ENCODE measurements at regions not wholly inside any gene's neighbourhood (a gene's known extent, or its start where the extent isn't known, plus 50 kb on each side); places are given as distances from the start of the nearest gene placed in this dataset.

GRCh38 chr1:2904191-2904590, 102.7 kb upstream of the TTC34 start:
- no TSS peak for BruUV-seq (replicated peaks)
- ChIA-PET CTCF (ENCODE audit: unreplicated experiment) (no interaction called here), POLR2A (no interaction called here)
- DNase-seq (ENCODE audit: low spot score), result no peak
- no peak overlapping the region for H3K27ac ChIP-seq (ENCODE audit: low read depth, low read length, poor library complexity, severe bottlenecking)
- intact Hi-C loops (cut with micrococcal nuclease; ENCODE audit: unreplicated experiment), result no loop called here
- no peaks in the 10 kb centered on the region for H3K9me2 ChIP-seq (ENCODE audit: insufficient read depth, low read length)
- no peaks in the 10 kb centered on the region for H3K79me2 ChIP-seq (ENCODE audit: insufficient read depth, low read depth, low read length)
- no peaks in the 10 kb centered on the region for H3K9me3 ChIP-seq (ENCODE audit: low read length)
- no peaks in the 10 kb centered on the region for H3K4me1 ChIP-seq (ENCODE audit: insufficient read depth, low read length, poor library complexity, severe bottlenecking)
- H3K36me3 ChIP-seq (ENCODE audit: insufficient read depth, low read length), result no peaks in the 10 kb centered on the region
- H2AFZ ChIP-seq (ENCODE audit: low read length), result no peak overlapping the region
- TF ChIP-seq EZH2phosphoT487 (IDR thresholded peaks at IDR 0.05; ENCODE audit: borderline replicate concordance, low read depth, low read length), result no peak
- TF ChIP-seq CTCF (conservative IDR thresholded peaks at IDR 0.05; ENCODE audit: low read length), result no peak
- H4K20me1 ChIP-seq (ENCODE audit: insufficient read depth, low read length), result no peaks in the 10 kb centered on the region
- no peak overlapping the region for H3K4me2 ChIP-seq (ENCODE audit: low read length)
- no peak overlapping the region for H3K4me3 ChIP-seq (ENCODE audit: low read depth, low read length, poor library complexity, severe bottlenecking)

GRCh38 chr1:2905356-2905755, 103.9 kb upstream of the TTC34 start:
- no peak overlapping the region for H3K4me3 ChIP-seq (ENCODE audit: low read depth, low read length, poor library complexity, severe bottlenecking)
- H3K9me3 ChIP-seq (ENCODE audit: low read length), result no peaks in the 10 kb centered on the region
- H3K36me3 ChIP-seq (ENCODE audit: insufficient read depth, low read length), result no peaks in the 10 kb centered on the region
- no peaks in the 10 kb centered on the region for H3K9me2 ChIP-seq (ENCODE audit: insufficient read depth, low read length)
- BruUV-seq (replicated peaks), result no TSS peak
- DNase-seq (ENCODE audit: low spot score), result no peak
- CTCF ChIA-PET (ENCODE audit: unreplicated experiment), result no interaction called here
- H2AFZ ChIP-seq (ENCODE audit: low read length), result no peak overlapping the region
- no peak overlapping the region for H3K27ac ChIP-seq (ENCODE audit: low read depth, low read length, poor library complexity, severe bottlenecking)
- no peaks in the 10 kb centered on the region for H3K79me2 ChIP-seq (ENCODE audit: insufficient read depth, low read depth, low read length)
- H4K20me1 ChIP-seq (ENCODE audit: insufficient read depth, low read length), result no peaks in the 10 kb centered on the region
- no peak overlapping the region for H3K4me2 ChIP-seq (ENCODE audit: low read length)
- no peak for TF ChIP-seq CTCF (conservative IDR thresholded peaks at IDR 0.05; ENCODE audit: low read length)
- no peak for TF ChIP-seq EZH2phosphoT487 (IDR thresholded peaks at IDR 0.05; ENCODE audit: borderline replicate concordance, low read depth, low read length)
- no peaks in the 10 kb centered on the region for H3K4me1 ChIP-seq (ENCODE audit: insufficient read depth, low read length, poor library complexity, severe bottlenecking)
- POLR2A ChIA-PET, result no interaction called here
- intact Hi-C loops (cut with micrococcal nuclease; ENCODE audit: unreplicated experiment), result no loop called here

GRCh38 chr1:2906085-2906484, 104.6 kb upstream of the TTC34 start:
- no peak overlapping the region for H3K4me3 ChIP-seq (ENCODE audit: low read depth, low read length, poor library complexity, severe bottlenecking)
- H3K79me2 ChIP-seq (ENCODE audit: insufficient read depth, low read depth, low read length), result no peaks in the 10 kb centered on the region
- no peaks in the 10 kb centered on the region for H4K20me1 ChIP-seq (ENCODE audit: insufficient read depth, low read length)
- ChIA-PET POLR2A (no interaction called here), CTCF (ENCODE audit: unreplicated experiment) (no interaction called here)
- TF ChIP-seq CTCF (conservative IDR thresholded peaks at IDR 0.05; ENCODE audit: low read length), result no peak
- TF ChIP-seq EZH2phosphoT487 (IDR thresholded peaks at IDR 0.05; ENCODE audit: borderline replicate concordance, low read depth, low read length), result no peak
- BruUV-seq (replicated peaks), result no TSS peak
- DNase-seq (ENCODE audit: low spot score), result no peak
- H2AFZ ChIP-seq (ENCODE audit: low read length), result no peak overlapping the region
- H3K9me3 ChIP-seq (ENCODE audit: low read length), result no peaks in the 10 kb centered on the region
- intact Hi-C loops (cut with micrococcal nuclease; ENCODE audit: unreplicated experiment), result no loop called here
- H3K36me3 ChIP-seq (ENCODE audit: insufficient read depth, low read length), result no peaks in the 10 kb centered on the region
- no peaks in the 10 kb centered on the region for H3K9me2 ChIP-seq (ENCODE audit: insufficient read depth, low read length)
- no peak overlapping the region for H3K27ac ChIP-seq (ENCODE audit: low read depth, low read length, poor library complexity, severe bottlenecking)
- H3K4me1 ChIP-seq (ENCODE audit: insufficient read depth, low read length, poor library complexity, severe bottlenecking), result no peaks in the 10 kb centered on the region
- no peak overlapping the region for H3K4me2 ChIP-seq (ENCODE audit: low read length)
